Adipocyte (in vitro differentiated cells): ENCODE measurements at regions not wholly inside any gene's neighbourhood (a gene's known extent, or its start where the extent isn't known, plus 50 kb on each side); places are given as distances from the start of the nearest gene placed in this dataset.

ENCODE experiments used
- DNase-seq: peaks from one replicate; pipeline ENCODE4 v3.0.0-alpha.2; 2015; ENCODE audit warnings: low read depth
- H3K27me3 ChIP-seq: replicated peaks from 2 replicates; pipeline ENCODE4 v1.7.0; 2013; ENCODE audit warnings: mild to moderate bottlenecking, low read length, moderate library complexity; ENCODE audit not compliant: control insufficient read depth, insufficient read depth
- H3K36me3 ChIP-seq: 2 replicates; pipeline ENCODE4 v1.7.0; 2013; ENCODE audit warnings: low read length, mild to moderate bottlenecking, moderate library complexity; ENCODE audit not compliant: control insufficient read depth, insufficient read depth, severe bottlenecking
- H3K4me1 ChIP-seq: 2 replicates; pipeline ENCODE4 v1.7.0; 2013; ENCODE audit warnings: mild to moderate bottlenecking, low read length, moderate library complexity; ENCODE audit not compliant: control insufficient read depth, insufficient read depth
- H3K4me3 ChIP-seq: 2 replicates; pipeline ENCODE4 v1.7.0; 2013; ENCODE audit warnings: mild to moderate bottlenecking, low read length, moderate library complexity
- H3K9ac ChIP-seq: 2 replicates; pipeline ENCODE4 v1.7.0; 2013; ENCODE audit warnings: mild to moderate bottlenecking, low read length, moderate library complexity
- H3K9me3 ChIP-seq: 2 replicates; pipeline ENCODE4 v1.7.0; 2013; ENCODE audit warnings: mild to moderate bottlenecking, low read length, moderate library complexity; ENCODE audit not compliant: control insufficient read depth

DNA sequence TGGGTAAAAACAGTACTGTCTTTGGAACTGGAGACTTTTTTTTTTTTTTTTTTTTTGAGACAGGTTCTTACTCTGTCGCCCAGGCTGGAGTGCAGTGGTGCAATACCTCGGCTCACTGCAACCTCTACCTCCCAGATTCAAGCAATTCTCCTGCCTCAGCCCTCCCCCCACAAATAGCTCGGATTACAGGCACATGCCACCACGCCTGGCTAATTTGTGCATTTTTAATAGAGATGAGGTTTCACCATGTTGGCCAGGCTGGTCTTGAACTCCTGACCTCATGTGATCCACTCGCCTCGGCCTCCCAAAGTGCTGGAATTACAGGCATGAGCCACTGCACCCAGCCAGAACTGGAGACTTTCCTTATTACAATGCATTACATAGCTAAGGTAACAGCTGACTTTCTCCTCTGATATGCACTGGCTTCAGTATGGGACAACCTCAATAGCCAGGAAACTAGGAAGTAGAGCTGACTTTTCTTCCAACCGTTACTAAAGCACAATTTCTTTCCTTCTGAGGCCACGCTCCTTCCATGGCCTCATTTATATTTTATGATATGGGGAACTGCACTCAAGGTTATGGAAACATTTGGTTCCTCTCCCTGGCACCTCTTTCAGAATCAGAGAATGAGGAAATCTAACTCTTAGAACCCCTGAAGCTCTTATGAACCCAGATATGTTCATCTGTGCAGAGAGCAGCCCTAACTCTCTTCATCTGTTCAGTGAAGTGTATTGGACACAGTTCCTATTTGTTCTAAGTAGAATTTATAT is 53.5 kb upstream of the FAM9B start:
- Histone ChIP-seq H3K9ac (no peak overlapping the region), H3K9me3 (no peaks in the 10 kb centered on the region), H3K27me3 (peaks cover 12% of the 10 kb centered on the region), H3K36me3 (no peaks in the 10 kb centered on the region), H3K4me3 (no peak overlapping the region), H3K4me1 (peaks cover 8% of the 10 kb centered on the region)
- DNase-seq = no peak

DNA sequence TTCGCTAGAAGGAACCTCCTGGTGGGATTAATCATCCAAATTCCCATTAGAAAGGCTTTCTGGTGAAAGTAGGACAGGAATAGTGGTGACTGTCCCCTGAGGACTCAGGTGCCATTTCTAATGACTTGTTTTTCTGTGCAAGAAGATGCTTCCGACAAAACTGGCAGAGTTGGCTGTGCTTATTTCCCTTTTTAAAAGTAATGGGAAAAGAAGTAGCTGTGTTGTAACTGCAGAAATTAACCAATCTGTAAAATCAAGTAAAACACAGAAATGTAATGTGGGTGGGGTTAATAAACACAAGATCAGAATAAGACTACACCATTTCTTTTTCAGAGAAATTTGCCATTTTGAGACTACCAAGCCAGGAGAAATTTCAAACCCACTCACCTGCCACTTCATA is 55.0 kb upstream of the FAM9B start:
- no peak overlapping the region for H3K9ac ChIP-seq
- no peaks in the 10 kb centered on the region for H3K9me3 ChIP-seq
- H3K27me3 ChIP-seq = peaks cover 12% of the 10 kb centered on the region
- no peaks in the 10 kb centered on the region for H3K36me3 ChIP-seq
- peaks cover 8% of the 10 kb centered on the region for H3K4me1 ChIP-seq
- H3K4me3 ChIP-seq = no peak overlapping the region
- DNase-seq = no peak

DNA sequence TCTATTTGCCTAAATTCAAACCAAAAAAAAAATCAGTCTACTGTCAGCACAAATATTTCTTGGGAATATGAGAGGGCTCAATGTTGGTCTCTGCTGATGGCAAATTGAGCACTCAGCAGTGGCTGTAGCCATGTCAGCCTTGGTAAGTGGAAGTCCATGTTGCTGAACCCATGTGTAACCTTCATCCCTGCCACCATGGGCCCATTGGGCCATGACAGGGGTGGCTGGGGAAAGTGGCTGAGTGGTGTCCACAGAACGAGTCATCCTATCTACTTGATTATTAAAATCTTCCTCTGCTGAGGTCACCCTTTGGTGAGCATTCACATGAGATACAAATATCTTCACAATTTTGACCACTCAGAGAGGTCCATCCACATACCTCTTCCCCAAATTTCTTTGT is 56.8 kb upstream of the FAM9B start:
- no peak overlapping the region for H3K9ac ChIP-seq
- H3K27me3 ChIP-seq = peaks cover under 1% of the 10 kb centered on the region
- H3K9me3 ChIP-seq = peaks cover 7% of the 10 kb centered on the region
- H3K36me3 ChIP-seq = no peaks in the 10 kb centered on the region
- H3K4me3 ChIP-seq = no peak overlapping the region
- no peak for DNase-seq
- H3K4me1 ChIP-seq = peaks cover 8% of the 10 kb centered on the region

DNA sequence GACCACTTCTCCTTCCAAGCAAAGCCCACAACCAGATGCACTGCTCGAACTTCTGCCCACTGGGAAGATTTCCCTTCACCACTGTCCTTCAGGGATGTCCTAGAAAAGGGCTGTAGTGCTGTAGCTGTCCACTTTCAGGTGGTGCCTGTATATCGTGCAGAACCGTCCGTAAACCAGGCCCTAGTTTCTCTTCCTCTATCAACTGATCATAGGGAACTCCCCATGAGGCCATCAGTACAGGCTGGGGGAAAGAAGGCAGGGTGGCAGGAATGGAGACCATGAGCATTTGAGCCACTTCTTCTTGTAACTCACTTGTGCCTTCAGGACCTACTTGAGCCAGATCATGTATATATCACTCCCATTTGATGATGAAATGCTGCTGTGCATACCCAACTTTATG is 57.3 kb upstream of the FAM9B start:
- DNase-seq = no peak
- Histone ChIP-seq H3K4me1 (peaks cover 8% of the 10 kb centered on the region), H3K9me3 (peaks cover 7% of the 10 kb centered on the region), H3K9ac (no peak overlapping the region), H3K4me3 (no peak overlapping the region), H3K27me3 (no peaks in the 10 kb centered on the region), H3K36me3 (no peaks in the 10 kb centered on the region)

DNA sequence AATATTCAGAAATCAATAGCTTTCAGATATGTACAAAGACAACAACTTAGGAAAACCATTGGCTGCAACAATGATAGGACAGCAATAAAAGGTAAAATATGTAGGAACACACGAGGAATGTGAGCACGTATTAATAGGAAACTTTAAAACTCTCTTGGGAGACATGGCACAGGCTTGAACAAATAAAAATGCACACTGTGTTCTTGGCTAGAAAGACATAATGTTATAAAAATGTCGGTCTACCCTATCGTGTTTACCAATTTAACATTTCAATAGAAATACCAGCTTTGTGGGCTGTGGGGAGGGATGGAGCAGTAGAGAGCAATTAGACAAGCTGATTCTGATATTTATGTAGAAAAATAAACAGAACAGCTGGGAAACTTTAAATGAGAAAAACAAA is 69.0 kb upstream of the FAM9B start:
- H3K9ac ChIP-seq = no peak overlapping the region
- no peak for DNase-seq
- H3K27me3 ChIP-seq = no peaks in the 10 kb centered on the region
- no peaks in the 10 kb centered on the region for H3K36me3 ChIP-seq
- no peaks in the 10 kb centered on the region for H3K4me1 ChIP-seq
- H3K9me3 ChIP-seq = no peaks in the 10 kb centered on the region
- H3K4me3 ChIP-seq = no peak overlapping the region

DNA sequence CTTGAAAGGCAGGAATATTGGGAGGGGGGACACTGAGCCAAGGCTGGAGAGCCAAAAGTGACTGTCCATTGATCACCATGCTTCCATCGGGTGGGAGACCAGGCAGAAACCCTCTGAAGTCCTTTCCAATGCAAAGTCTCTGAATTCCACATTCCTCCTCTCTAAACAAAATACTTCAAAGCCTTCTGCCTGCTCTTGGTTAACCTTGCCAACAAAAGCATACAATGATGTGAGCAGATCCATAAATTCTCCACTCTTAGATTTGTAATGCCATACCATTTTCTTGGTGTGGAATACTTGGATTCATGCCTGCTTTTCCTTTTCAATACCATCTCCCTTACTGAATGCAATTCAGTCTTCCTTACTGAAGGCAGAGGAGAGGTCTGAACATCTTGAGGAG is 74.1 kb upstream of the FAM9B start:
- Histone ChIP-seq H3K36me3 (no peaks in the 10 kb centered on the region), H3K27me3 (peaks cover 6% of the 10 kb centered on the region), H3K4me1 (no peaks in the 10 kb centered on the region), H3K4me3 (no peak overlapping the region), H3K9me3 (no peaks in the 10 kb centered on the region), H3K9ac (no peak overlapping the region)
- no peak for DNase-seq

DNA sequence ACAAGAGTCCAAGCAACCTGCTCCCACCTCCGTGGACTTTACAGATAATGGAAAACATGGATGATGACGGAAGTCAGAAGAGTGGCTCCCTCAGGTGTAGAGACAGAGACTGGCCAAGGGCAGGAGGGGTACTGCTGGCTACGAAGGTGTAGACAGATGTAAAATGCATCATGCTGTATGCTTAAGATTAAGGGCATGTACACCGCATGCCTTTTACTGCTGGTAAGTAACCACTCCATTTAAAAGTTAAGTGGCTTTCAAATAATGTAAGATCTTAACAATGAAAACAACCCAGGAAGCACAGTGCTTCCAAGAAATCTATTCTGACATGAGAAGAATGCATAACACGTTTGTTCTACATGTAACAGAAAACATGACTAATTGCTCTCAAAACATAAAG is 76.9 kb upstream of the FAM9B start:
- no peaks in the 10 kb centered on the region for H3K4me1 ChIP-seq
- DNase-seq = peak; percentile 20
- no peak overlapping the region for H3K4me3 ChIP-seq
- H3K36me3 ChIP-seq = no peaks in the 10 kb centered on the region
- H3K27me3 ChIP-seq = peaks cover 6% of the 10 kb centered on the region
- no peak overlapping the region for H3K9ac ChIP-seq
- no peaks in the 10 kb centered on the region for H3K9me3 ChIP-seq

DNA sequence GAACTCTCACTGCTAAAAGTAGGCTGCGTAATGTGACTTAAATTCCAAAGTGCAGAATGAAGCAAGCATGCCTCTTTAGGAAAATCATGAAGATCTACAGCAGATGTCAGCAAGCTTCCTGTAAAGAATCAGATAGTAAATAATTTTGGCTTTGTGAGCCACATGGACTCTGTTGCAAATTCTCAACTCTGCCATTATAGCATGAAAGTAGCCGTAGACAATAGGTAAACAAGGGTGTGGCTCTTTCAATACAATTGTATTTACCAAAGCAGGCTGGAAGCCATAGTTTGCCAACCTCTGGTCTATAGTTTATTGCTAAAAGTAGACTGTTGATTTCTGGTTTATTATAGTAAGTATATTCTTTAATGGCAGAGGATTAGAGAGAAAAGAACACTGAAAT is 80.3 kb upstream of the FAM9B start:
- no peaks in the 10 kb centered on the region for H3K36me3 ChIP-seq

DNA sequence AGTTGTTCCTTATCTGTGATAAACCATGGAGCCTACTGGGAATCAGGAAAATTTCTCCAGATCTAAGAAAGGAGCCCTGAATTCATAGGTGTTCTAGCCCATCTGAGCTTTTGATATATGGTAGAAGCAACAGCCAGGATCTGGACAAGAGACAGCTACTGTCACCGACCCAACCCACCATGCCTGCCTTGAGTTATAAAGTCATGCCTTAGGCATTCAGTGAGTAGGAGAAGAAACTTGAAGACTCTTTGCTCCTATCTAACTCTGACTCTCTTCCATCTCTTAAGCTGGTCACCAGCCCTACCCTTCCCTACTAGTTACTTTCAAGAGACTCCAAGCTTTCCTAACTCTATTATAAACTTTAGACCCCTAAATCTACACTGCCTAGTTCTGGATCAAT is 83.9 kb upstream of the FAM9B start:
- no peaks in the 10 kb centered on the region for H3K4me1 ChIP-seq
- no peaks in the 10 kb centered on the region for H3K36me3 ChIP-seq
- H3K27me3 ChIP-seq = no peaks in the 10 kb centered on the region
- H3K9ac ChIP-seq = no peak overlapping the region
- H3K9me3 ChIP-seq = no peaks in the 10 kb centered on the region
- H3K4me3 ChIP-seq = no peak overlapping the region
- peak; percentile 11 for DNase-seq

More for the DNA sequence above, 80.3 kb upstream of the FAM9B start:
- H3K9me3 ChIP-seq = no peaks in the 10 kb centered on the region
- no peak for DNase-seq
- H3K9ac ChIP-seq = no peak overlapping the region
- no peaks in the 10 kb centered on the region for H3K4me1 ChIP-seq
- H3K4me3 ChIP-seq = no peak overlapping the region
- H3K27me3 ChIP-seq = peaks cover 6% of the 10 kb centered on the region

DNA sequence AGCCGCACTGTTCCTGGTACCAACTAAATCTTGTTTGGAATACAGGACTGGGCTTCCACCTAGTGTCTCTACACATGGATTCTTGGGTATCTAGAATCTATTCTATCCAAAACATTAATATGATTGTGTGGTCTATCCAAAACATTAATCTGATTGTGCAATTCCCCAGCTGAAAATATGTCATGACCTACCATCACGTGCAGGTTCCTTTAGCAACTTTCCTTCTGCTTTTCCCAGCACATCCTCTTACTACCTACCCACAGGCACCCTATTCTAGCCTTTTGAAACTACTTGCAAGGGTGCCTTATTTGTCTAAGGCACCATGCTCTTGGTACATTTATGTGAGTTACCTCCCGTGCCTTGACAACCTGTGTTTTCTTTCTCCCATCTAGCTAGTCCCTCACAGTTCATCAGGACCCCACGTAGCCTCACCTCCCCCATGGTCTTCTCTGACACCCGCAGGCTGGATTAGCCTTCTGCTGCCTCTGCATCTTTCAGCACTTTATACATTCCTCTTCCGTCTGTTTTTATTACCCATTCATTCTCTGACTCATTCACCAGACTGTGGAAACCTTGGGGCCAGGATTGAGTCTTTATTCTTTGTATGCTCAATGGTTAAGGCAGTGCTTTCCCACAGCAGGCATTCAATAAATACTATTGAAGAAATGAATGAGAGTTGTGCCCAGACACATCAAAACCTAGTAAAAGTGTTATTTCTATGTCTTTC is 88.8 kb upstream of the FAM9B start:
- Histone ChIP-seq H3K9ac (no peak overlapping the region), H3K9me3 (no peaks in the 10 kb centered on the region), H3K36me3 (no peaks in the 10 kb centered on the region), H3K4me1 (no peaks in the 10 kb centered on the region), H3K27me3 (no peaks in the 10 kb centered on the region), H3K4me3 (no peak overlapping the region)
- peak; percentile 14 for DNase-seq

DNA sequence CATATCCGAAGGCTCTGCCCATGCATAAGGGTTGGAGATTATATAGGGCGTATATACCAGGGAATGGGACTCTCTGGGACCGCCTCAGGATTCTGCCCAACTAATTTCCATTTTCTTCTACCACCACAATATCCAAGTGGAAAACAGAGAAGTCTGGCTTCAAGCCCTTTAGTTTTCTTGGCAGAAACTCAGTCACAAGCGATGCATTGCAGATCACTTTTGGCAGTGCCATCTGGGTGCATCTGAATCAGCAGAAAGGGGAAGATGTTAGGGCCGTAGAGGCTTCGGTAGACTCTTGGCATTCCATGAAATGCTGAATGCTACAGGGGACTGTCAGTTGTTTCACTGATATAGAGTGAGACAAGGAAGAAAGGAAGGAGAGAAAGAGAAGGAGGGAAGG is 94.1 kb upstream of the FAM9B start:
- Histone ChIP-seq H3K9ac (no peak overlapping the region), H3K27me3 (no peaks in the 10 kb centered on the region), H3K9me3 (no peaks in the 10 kb centered on the region), H3K4me1 (no peaks in the 10 kb centered on the region), H3K4me3 (no peak overlapping the region), H3K36me3 (no peaks in the 10 kb centered on the region)
- no peak for DNase-seq
